ENCODE measurements at regions not wholly inside any gene's neighbourhood (a gene's known extent, or its start where the extent isn't known, plus 50 kb on each side); places are given as distances from the start of the nearest gene placed in this dataset.
"Not testable (repeated sequence)": the region's sequence is repeated elsewhere in the genome, so short reads cannot be mapped to it uniquely, and the experiment has no call there.

GRCh38 chr5:39721394-39721793, 296.6 kb upstream of the DAB2 start:
- no peak for DNase-seq

GRCh38 chr5:39720136-39720535, 295.4 kb upstream of the DAB2 start:
- no peak for DNase-seq

GRCh38 chr5:39717176-39717897, 292.6 kb upstream of the DAB2 start:
- no peak for DNase-seq

- no peak for DNase-seq
These were observed 291.8 kb upstream of the DAB2 start for GRCh38 chr5:39716532-39717028.

- peak; percentile 76 for DNase-seq
These were observed 289.4 kb upstream of the DAB2 start for GRCh38 chr5:39714036-39714698.

- DNase-seq, result peak; percentile 19
These were observed 288.6 kb upstream of the DAB2 start for GRCh38 chr5:39713250-39713916.

- no peak for DNase-seq
These were observed 287.8 kb upstream of the DAB2 start for GRCh38 chr5:39712316-39713249.

GRCh38 chr5:39711821-39712220, 287.0 kb upstream of the DAB2 start:
- DNase-seq, result no peak

GRCh38 chr5:39709032-39709431, 284.3 kb upstream of the DAB2 start:
- DNase-seq, result no peak

GRCh38 chr5:39702928-39703327, 278.1 kb upstream of the DAB2 start:
- DNase-seq, result no peak

- no peak for DNase-seq
These were observed 275.7 kb upstream of the DAB2 start for GRCh38 chr5:39700523-39700922.

GRCh38 chr5:39698838-39699560, 274.2 kb upstream of the DAB2 start:
- no peak for DNase-seq

GRCh38 chr5:39697881-39698280, 273.1 kb upstream of the DAB2 start:
- DNase-seq, result peak; percentile 71

GRCh38 chr5:39696672-39697398, 272.1 kb upstream of the DAB2 start:
- no peak for DNase-seq

- DNase-seq, result no peak
These were observed 267.2 kb upstream of the DAB2 start for GRCh38 chr5:39691993-39692392.

- DNase-seq, result no peak
These were observed 266.4 kb upstream of the DAB2 start for GRCh38 chr5:39691136-39691535.

- no peak for DNase-seq
These were observed 265.1 kb upstream of the DAB2 start for GRCh38 chr5:39689919-39690318.

- DNase-seq, result not testable (repeated sequence)
These were observed 263.1 kb upstream of the DAB2 start for GRCh38 chr5:39687924-39688323.

GRCh38 chr5:39680213-39680612, 255.4 kb upstream of the DAB2 start:
- DNase-seq, result no peak

- DNase-seq, result no peak
These were observed 253.8 kb upstream of the DAB2 start for GRCh38 chr5:39678534-39678933.

- no peak for DNase-seq
These were observed 250.9 kb upstream of the DAB2 start for GRCh38 chr5:39675676-39676075.

All from kidney glomerular epithelial cell (primary cell).